C4-2B (cell line): ENCODE measurements at regions not wholly inside any gene's neighbourhood (a gene's known extent, or its start where the extent isn't known, plus 50 kb on each side); places are given as distances from the start of the nearest gene placed in this dataset.

Source experiments
- CTCF ChIP-seq: fragments of 450-650 bp; conservative IDR thresholded peaks from 2 replicates; pipeline ENCODE4 v1.5.1; 2017; ENCODE audit warnings: mild to moderate bottlenecking
- ZFX ChIP-seq: fragments of 450-650 bp; IDR thresholded peaks from 2 replicates; pipeline ENCODE4 v1.6.1; 2017

GRCh38 chr3:22161315-22161714, 410.3 kb upstream of the ZNF385D start:
- TF ChIP-seq CTCF (no peak), ZFX (no peak)
